Right renal pelvis (tissue), 4 donors: ENCODE measurements at regions not wholly inside any gene's neighbourhood (a gene's known extent, or its start where the extent isn't known, plus 50 kb on each side); places are given as distances from the start of the nearest gene placed in this dataset.
"Not testable (repeated sequence)": the region's sequence is repeated elsewhere in the genome, so short reads cannot be mapped to it uniquely, and the experiment has no call there.

Source experiments
- DNase-seq, 4 donors: peaks; one replicate each; pipeline ENCODE4 v3.0.0-alpha.2; 2013; ENCODE audit warnings: low read depth in 4 of 4, low spot score in 3 of 4, missing footprints in 1 of 4

GRCh38 chr1:119191325-119191724 is 50.9 kb upstream of the WARS2 start:
- no peak for DNase-seq

- DNase-seq, result no peak
Measured at GRCh38 chr1:119204197-119204960, 63.9 kb upstream of the WARS2 start.

DNA sequence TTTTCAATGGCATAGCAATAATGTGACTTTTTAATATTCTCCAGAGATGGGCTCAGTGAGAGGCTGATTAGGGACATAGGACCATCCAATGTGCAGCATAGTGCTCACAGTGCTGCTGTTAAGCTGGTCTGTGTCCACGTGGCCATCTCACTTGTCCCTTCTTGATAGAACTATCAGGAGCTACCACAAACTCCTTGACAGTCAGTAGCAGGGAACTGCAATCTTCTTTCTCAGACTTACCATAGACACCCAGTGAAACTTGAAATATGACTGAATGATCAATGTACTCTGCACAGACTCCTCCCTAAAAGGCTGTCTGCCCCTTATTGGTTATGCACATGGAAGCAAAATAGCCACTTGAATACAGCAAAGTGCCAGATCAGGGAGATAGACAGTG is 64.5 kb upstream of the WARS2 start:
- DNase-seq, result no peak

GRCh38 chr1:119209061-119209460 is 68.6 kb upstream of the WARS2 start:
- no peak for DNase-seq

GRCh38 chr1:119209596-119210295 is 69.3 kb upstream of the WARS2 start:
- no peak for DNase-seq

GRCh38 chr1:119210296-119210649 is 69.8 kb upstream of the WARS2 start:
- DNase-seq, result no peak

DNA sequence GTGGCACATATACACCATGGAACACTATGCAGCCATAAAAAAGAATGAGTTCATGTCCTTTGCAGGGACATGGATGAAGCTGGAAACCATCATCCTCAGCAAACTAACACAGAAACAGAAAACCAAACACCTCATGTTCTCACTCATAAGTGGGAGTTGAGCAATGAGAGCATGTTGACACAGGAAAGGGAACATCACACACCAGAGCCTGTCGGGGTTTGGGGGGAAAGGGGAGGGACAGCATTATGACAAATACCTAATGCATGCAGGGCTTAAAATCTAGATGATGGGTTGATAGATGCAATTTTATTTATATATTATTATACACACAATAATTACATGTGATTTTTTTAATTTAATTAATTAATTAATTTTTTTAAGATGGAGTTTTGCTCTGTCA is 72.8 kb upstream of the WARS2 start:
- not testable (repeated sequence) for DNase-seq

DNA sequence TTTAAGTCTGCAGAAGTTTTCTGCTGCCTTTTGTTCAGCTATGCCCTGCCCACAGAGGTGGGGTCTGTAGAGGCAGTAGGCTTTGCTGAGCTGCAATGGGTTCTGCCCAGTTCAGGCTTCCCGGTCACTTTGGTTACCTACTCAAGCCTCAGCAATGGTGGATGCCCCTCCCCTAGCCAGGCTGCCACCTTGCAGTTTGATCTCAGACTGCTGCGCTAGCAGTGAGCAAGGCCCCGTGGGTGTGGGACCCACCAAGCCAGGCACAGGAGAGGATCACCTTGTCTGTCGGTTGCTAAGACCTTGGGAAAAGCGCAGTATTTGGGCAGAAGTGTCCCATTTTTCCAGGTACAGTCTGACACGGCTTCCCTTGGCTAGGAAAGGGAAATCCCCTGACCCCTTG is 74.5 kb upstream of the WARS2 start:
- DNase-seq, result not testable (repeated sequence)

DNA sequence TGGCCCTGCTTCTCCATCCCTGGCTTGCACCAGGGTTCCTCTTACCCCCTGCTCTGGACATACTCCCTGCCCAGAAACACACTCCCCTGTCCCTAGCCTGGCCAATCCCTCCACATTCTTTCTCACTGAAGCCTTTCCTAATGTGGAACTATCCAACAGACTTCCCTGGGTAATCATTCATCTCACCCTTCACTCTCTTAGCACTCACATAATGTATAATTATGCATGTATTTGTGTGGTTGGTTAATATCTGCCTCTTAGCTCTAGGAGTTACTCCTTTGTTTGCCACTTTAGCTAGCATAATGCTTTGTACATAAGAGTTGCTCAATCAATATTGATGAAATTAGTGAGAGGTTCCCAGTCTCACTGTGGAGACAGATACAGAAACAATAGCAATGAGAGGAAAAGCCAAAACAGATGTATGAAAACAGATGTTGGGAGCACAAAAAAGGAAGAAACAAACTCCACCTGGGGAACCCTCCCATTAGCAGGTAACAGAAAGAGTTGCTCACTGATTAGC is 76.9 kb upstream of the WARS2 start:
- no peak for DNase-seq

DNA sequence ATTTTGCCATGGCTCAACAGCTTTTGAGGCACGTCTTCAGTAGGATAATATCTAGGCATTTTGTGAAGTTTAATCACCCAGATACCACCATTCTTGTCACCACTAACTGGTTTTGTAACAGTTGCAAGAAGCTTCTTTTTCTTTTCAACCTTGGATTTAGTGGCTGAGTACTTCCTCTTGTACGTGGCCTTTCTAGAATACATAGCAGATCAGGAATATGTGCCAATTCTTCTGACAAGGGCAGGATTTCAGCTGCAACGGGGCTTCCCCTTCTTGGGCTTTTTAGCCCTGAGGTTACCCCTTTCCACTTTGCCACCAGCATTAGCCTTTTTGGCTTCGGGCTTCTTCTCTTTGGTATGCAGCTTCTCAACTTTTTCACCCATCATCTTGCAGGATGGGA is 79.3 kb upstream of the WARS2 start:
- DNase-seq, result no peak

- no peak for DNase-seq
Measured at GRCh38 chr1:119220991-119221390, 80.5 kb upstream of the WARS2 start.

DNA sequence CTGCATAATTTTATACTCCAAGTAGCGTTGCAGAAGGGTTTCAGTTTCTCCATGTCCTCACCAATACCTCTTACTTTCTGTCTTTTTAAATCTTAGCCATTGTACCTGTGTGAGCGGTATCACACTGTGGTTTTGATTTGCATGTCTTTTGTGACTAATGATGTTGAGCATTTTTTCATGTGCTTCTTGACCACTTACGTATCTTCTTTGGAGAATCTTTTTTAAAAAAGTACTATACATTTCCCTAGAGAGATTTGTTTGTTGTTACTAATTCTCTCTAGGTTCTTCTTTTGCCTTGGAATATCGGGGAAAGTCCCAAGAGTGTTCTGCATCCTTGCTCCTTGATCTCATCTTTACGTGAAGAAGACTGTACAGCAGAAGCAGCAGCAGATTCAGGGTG is 81.8 kb upstream of the WARS2 start:
- no peak for DNase-seq

DNA sequence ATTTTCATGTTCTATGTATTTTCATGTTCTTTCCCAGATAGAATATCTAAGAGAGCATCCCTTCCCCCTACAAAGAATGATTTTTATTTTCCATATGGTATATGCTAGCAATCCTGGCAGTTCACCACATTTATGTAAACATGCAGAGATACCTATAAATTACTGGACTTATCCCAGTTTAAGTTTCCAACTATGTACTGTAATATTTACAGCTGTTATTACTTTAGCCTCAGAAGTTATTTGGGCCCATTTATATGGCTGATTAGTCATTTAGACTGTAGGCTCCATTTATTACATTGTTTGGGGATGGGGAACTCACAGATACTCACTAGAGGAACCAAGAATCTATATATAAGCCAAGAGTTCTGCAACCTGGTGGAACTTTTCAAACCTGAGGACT is 84.8 kb upstream of the WARS2 start:
- no peak for DNase-seq

DNA sequence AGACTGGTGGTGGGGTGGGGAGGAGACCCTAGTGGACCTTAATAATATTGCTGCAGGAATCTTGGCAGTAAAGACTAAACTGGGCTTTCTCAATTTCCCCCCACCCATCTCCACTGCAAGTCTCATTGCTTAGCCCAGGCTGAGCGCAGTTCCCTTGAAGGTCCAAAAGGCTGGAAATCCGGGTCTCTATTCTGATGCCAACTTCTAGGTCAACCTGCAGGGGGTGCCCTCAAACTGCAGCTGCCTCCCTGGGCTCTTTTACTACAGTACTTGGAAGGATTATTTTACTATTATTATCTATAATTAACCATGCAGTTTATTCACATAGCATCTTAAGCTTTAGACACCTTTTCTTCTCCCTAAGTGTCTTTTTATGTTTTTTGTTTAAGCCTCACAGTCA is 85.4 kb upstream of the WARS2 start:
- no peak for DNase-seq

DNA sequence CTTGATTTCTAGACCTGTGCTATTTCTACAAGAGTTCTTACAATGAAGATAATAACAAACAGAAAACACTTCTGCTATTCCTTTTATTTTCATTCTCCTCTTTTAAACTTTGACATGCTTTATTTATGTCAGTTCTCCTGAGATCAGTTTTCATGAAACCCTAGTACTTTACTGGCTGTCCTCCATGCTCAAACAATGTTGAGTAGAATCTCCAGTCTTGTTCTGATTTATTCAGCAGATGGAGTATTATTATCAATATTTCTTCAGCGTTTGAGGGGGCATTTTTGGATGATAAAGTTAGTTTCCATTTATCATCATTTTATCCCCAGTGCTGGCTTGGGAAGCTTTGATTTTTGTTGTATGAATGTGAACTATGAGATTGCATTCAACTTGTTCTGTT is 85.9 kb upstream of the WARS2 start:
- DNase-seq, result no peak

- DNase-seq, result no peak
Measured at GRCh38 chr1:119226913-119227312, 86.5 kb upstream of the WARS2 start.

DNA sequence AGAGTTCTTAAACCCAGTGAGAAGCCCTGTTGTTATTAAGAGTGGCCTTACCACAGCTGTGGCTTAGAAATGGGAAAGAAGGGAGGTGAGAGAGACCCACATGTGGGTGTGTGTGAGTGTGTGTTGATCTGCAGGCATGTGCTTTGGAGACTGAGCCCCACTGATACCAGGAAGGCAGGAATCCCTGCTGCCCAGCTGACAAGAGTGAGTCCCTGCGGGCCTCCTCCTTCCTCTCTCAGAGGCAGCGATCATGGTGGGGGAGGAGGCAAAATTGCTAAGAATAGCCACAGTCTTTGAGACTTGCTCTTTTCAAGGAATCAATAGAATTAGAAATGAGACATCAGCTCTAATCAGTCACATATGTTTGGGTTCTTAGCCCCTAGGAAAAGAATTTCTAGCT is 87.0 kb upstream of the WARS2 start:
- DNase-seq, result no peak

DNA sequence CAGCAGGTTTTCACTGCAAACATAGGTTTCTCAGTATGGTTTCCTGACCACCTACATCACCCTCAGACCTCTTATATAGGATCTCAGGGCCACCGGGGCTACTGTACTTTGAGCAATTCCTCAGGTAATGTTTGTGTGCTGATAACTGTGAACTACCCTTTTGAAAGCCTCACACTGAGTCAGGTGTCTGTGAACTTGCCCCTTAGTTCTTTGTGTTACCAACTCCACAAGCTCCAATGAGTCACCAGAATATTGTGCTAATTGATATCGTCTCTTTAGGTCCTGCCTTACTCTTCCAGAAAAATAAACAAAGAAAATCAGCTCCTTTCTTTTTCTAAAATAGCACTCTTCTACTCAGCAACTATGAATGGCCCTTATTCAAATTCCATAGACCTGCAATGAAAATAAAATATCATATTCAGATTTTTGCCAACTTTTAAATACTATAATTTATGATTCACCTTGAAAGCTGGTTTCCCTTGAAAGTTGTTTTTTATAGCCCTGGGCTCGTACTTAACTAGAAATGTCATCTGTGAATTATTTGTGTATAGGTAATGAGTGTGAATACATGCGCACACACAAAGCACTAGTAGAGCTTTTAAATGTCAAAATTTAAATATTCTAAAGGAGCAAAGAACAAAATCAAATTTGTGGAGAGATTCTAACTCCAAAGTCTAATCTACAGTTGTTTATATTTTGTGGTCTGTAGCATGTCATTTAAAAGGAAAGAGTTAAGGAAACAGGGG is 88.1 kb upstream of the WARS2 start:
- DNase-seq, result no peak

- no peak for DNase-seq
Measured at GRCh38 chr1:119235120-119235519, 94.7 kb upstream of the WARS2 start.

GRCh38 chr1:119245881-119246280 is 105.4 kb upstream of the WARS2 start:
- DNase-seq, result no peak

- no peak for DNase-seq
Measured at GRCh38 chr1:119249283-119249682, 108.8 kb upstream of the WARS2 start.

DNA sequence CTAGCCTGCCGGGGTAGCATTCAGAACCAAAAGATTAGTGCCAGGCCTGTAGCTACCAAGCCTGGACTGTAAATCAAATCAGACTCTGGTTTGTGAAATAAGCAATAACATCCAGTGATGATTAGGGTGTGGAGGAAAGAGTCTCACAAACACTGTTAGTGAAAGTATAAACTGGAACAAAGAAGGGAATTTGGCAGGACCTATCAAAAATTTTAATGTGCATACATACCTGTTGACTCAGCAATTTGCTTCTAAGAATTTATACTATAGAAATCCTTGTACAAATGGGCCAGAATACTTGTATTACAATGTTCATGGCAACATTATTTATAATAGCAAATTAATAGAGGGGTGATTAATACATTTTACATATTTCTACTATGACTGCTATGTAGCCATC is 109.8 kb upstream of the WARS2 start:
- DNase-seq, result no peak
